ENCODE measurements at regions not wholly inside any gene's neighbourhood (a gene's known extent, or its start where the extent isn't known, plus 50 kb on each side); places are given as distances from the start of the nearest gene placed in this dataset.

- TF ChIP-seq CTCF (IDR thresholded peaks at IDR 0.05; ENCODE audit: low read depth, low read length, missing input control): no peak
Observed at GRCh38 chr11:107274138-107274537, 183.5 kb downstream of the CWF19L2 start (continued).

GRCh38 chr11:107272561-107272960 lies 185.1 kb downstream of the CWF19L2 start:
- Histone ChIP-seq H3K4me3 (ENCODE audit: low read depth in 1 of 3, low read length in 3 of 3) (no peak overlapping the region), H3K27ac (ENCODE audit: low read depth in 1 of 2, low read length in 2 of 2) (no peak overlapping the region), H3K9me3 (ENCODE audit: control insufficient read depth in 4 of 4, low read length in 3 of 4) (no peaks in the 10 kb centered on the region), H3K9ac (ENCODE audit: low read depth in 1 of 2, low read length in 2 of 2) (no peak overlapping the region), H3K27me3 (ENCODE audit: control insufficient read depth in 4 of 4, insufficient read depth in 4 of 4, low read length in 3 of 4) (no peaks in the 10 kb centered on the region), H3K4me1 (ENCODE audit: control insufficient read depth in 4 of 4, insufficient read depth in 4 of 4, low read length in 3 of 4) (no peaks in the 10 kb centered on the region), H3K36me3 (ENCODE audit: control insufficient read depth in 4 of 4, insufficient read depth in 3 of 4, low read depth in 1 of 4, low read length in 3 of 4) (no peaks in the 10 kb centered on the region)
- TF ChIP-seq JUND (IDR thresholded peaks at IDR 0.05): no peak
- no peak for DNase-seq (ENCODE audit: low spot score)
- 67% methylated on average over 5 of the region's 5 CpGs for WGBS

GRCh38 chr11:107271425-107271824 lies 186.2 kb downstream of the CWF19L2 start:
- no peaks in the 10 kb centered on the region for H3K4me1 ChIP-seq (ENCODE audit: control insufficient read depth in 4 of 4, insufficient read depth in 4 of 4, low read length in 3 of 4)
- 90% methylated on average over 7 of the region's 7 CpGs for WGBS
- DNase-seq (ENCODE audit: low spot score): no peak
- no peak overlapping the region for H3K9ac ChIP-seq (ENCODE audit: low read depth in 1 of 2, low read length in 2 of 2)
- TF ChIP-seq RXRA (IDR thresholded peaks at IDR 0.05) (no peak), REST (IDR thresholded peaks at IDR 0.05) (no peak), RAD21 (IDR thresholded peaks at IDR 0.05) (no peak)
- no peak overlapping the region for H3K4me3 ChIP-seq (ENCODE audit: low read depth in 1 of 3, low read length in 3 of 3)
- H3K27ac ChIP-seq (ENCODE audit: low read depth in 1 of 2, low read length in 2 of 2): no peak overlapping the region
- no peaks in the 10 kb centered on the region for H3K27me3 ChIP-seq (ENCODE audit: control insufficient read depth in 4 of 4, insufficient read depth in 4 of 4, low read length in 3 of 4)
- H3K36me3 ChIP-seq (ENCODE audit: control insufficient read depth in 4 of 4, insufficient read depth in 3 of 4, low read depth in 1 of 4, low read length in 3 of 4): no peaks in the 10 kb centered on the region
- no peaks in the 10 kb centered on the region for H3K9me3 ChIP-seq (ENCODE audit: control insufficient read depth in 4 of 4, low read length in 3 of 4)

GRCh38 chr11:107268977-107269376 lies 188.6 kb downstream of the CWF19L2 start:
- Histone ChIP-seq H3K9ac (ENCODE audit: low read depth in 1 of 2, low read length in 2 of 2) (no peak overlapping the region), H3K27ac (ENCODE audit: low read depth in 1 of 2, low read length in 2 of 2) (no peak overlapping the region), H3K9me3 (ENCODE audit: control insufficient read depth in 4 of 4, low read length in 3 of 4) (no peaks in the 10 kb centered on the region), H3K36me3 (ENCODE audit: control insufficient read depth in 4 of 4, insufficient read depth in 3 of 4, low read depth in 1 of 4, low read length in 3 of 4) (no peaks in the 10 kb centered on the region), H3K27me3 (ENCODE audit: control insufficient read depth in 4 of 4, insufficient read depth in 4 of 4, low read length in 3 of 4) (no peaks in the 10 kb centered on the region), H3K4me3 (ENCODE audit: low read depth in 1 of 3, low read length in 3 of 3) (no peak overlapping the region), H3K4me1 (ENCODE audit: control insufficient read depth in 4 of 4, insufficient read depth in 4 of 4, low read length in 3 of 4) (no peaks in the 10 kb centered on the region)
- TF ChIP-seq GABPA (IDR thresholded peaks at IDR 0.05 in 1 of 2, conservative IDR thresholded peaks at IDR 0.05 in 1 of 2) (no peak), ZBTB33 (IDR thresholded peaks at IDR 0.05) (no peak), MAX (IDR thresholded peaks at IDR 0.05) (no peak), RAD21 (IDR thresholded peaks at IDR 0.05) (no peak), FOXA2 (IDR thresholded peaks at IDR 0.05) (no peak), REST (IDR thresholded peaks at IDR 0.05) (no peak), SP1 (IDR thresholded peaks at IDR 0.05) (no peak), EGR1 (IDR thresholded peaks at IDR 0.05; ENCODE audit: low read depth in 2 of 2) (no peak), NR2F2 (IDR thresholded peaks at IDR 0.05) (no peak), CTCF (IDR thresholded peaks at IDR 0.05; ENCODE audit: low read depth, low read length, missing input control) (no peak)
- 81% methylated on average over 3 of the region's 3 CpGs for WGBS
- no peak for DNase-seq (ENCODE audit: low spot score)

All from liver (tissue), 8 donors.